LNCaP clone FGC (cell line): ENCODE measurements at regions not wholly inside any gene's neighbourhood (a gene's known extent, or its start where the extent isn't known, plus 50 kb on each side); places are given as distances from the start of the nearest gene placed in this dataset.

Experiments
- DNase-seq: peaks from one replicate; pipeline ENCODE4 v3.0.0-alpha.2; 2011; ENCODE audit warnings: low read depth
- H3K4me3 ChIP-seq: 2 replicates; pipeline ENCODE4 v1.5.1; 2011; ENCODE audit warnings: mild to moderate bottlenecking, low read depth, low read length, control low read depth
- TF ChIP-seq, protein P1 (sequence below): IDR thresholded peaks from 2 replicates; pipeline ENCODE4 v1.5.1; 2012; ENCODE audit warnings: mild to moderate bottlenecking; ENCODE audit not compliant: control insufficient read depth, insufficient read depth; ENCODE audit errors: extremely low read depth

DNA sequence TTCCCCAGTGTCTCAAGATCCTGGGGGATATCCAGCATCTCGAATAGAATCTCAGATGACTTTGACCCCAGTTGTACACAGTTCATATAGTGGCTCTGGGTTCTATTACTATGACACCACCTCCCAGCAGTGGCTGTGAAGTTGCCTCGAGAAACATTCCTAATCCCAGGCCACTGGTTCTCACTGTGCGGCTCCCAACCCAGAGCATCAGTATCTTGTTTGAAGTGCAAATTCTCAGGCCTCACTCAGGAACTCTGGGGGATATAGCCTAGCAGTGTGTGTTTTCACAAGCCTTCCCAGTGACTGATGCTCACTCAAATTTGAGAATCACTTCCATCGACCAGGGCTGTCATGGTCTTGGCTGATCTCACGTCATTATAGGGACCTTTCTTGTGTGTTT lies 69.3 kb upstream of the IGF1 start:
- H3K4me3 ChIP-seq = no peak overlapping the region
- TF ChIP-seq, protein P1, sequence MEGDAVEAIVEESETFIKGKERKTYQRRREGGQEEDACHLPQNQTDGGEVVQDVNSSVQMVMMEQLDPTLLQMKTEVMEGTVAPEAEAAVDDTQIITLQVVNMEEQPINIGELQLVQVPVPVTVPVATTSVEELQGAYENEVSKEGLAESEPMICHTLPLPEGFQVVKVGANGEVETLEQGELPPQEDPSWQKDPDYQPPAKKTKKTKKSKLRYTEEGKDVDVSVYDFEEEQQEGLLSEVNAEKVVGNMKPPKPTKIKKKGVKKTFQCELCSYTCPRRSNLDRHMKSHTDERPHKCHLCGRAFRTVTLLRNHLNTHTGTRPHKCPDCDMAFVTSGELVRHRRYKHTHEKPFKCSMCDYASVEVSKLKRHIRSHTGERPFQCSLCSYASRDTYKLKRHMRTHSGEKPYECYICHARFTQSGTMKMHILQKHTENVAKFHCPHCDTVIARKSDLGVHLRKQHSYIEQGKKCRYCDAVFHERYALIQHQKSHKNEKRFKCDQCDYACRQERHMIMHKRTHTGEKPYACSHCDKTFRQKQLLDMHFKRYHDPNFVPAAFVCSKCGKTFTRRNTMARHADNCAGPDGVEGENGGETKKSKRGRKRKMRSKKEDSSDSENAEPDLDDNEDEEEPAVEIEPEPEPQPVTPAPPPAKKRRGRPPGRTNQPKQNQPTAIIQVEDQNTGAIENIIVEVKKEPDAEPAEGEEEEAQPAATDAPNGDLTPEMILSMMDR = no peak
- no peak for DNase-seq

DNA sequence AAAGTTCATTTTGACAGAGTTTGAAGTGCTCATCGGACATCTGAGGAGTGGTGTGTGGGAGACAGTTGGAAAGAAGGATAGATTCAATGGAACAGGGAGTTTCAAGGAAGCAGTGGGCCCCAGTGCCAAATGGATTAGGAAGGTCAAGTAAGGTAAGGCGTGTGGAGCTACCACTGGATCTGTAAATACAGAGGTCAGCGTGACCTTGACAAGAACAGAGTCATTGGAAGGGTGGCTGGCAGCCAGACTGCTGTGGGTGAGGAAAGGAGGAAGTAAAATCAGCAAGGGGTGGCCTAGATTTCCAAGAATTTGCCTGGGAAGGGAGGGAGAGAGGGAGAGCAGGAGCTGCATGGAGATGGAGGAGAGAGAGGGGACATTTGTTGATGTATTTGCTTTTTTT lies 68.2 kb upstream of the IGF1 start:
- TF ChIP-seq, protein P1 = no peak
- DNase-seq = no peak
- H3K4me3 ChIP-seq = no peak overlapping the region

DNA sequence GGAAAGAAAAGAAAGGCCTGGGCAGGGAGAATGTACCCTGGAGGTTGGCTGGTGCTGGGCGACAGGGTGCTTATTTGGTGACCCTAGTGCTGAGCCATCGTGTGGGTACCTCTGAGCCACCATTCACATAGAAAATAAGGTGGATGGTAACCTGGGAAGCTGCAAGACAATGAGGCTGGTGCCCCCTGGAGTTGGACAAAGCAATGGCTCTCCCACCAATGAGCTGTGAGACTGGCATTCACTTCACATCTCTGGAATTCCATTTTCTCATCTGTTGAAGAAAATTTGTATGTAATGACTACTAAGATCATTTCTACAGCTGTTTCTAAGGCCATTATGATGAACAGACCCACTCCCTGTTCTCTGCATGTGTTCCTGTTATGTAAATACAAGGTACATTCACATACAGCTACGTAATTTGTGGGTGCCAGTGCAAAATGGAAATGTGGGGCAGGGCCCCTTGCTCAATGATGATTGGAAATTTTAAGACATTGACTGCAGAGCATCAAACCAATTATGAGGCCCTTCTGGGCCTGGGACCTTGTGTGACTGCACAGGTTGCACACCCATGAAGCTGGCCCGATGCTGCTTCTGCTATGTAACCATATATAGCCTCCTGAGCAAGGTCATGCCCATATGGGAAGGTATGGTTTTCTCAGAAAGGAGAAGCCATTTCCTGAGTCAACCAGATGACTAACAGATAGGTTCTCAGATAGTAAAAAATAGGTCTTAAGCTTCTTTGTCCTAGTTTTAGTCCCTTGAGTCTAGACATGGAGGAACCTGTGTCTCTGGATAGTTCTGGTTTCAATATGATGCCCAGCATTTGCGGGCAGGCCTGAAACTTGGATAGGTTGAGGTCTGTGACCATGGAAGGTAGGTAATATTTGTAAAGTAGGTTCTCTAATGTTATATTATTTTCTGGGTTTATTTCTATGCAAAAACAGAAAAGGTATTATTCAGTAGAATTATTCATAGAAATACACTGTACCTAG lies 63.4 kb upstream of the IGF1 start:
- H3K4me3 ChIP-seq = no peak overlapping the region
- DNase-seq = no peak
- TF ChIP-seq, protein P1 = peak; percentile 22; the same call in 1 of the 2 replicates

DNA sequence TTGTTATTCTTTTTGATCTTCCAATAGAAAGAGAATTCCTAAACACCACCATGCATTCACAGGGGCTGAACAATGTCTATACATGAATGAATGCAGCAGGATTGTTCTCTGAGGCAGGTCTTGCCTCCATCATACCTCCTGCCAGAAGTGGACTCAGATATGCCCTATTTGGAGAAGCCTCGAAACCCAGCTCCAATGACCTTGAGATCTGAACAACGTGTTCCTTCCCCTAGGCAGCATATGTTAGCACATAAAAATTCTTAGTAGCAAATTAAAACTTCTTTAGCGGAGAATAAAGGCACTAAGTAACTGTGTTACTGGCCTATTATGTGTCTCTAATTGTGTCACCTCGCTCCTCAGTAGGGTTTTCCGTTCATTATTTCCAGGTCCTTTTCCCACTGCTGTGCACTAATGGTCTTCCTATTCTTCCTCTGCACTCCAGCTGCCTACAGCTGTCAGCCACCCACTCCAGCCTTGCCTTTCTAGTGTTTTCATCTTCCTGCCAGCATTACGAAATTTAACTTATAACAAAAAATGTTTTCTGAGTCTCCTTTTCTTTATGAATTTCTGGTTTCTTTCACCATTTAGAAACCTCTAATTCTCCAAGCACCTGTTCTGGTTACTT lies 62.6 kb upstream of the IGF1 start:
- TF ChIP-seq, protein P1 = no peak
- no peak for DNase-seq
- no peak overlapping the region for H3K4me3 ChIP-seq

DNA sequence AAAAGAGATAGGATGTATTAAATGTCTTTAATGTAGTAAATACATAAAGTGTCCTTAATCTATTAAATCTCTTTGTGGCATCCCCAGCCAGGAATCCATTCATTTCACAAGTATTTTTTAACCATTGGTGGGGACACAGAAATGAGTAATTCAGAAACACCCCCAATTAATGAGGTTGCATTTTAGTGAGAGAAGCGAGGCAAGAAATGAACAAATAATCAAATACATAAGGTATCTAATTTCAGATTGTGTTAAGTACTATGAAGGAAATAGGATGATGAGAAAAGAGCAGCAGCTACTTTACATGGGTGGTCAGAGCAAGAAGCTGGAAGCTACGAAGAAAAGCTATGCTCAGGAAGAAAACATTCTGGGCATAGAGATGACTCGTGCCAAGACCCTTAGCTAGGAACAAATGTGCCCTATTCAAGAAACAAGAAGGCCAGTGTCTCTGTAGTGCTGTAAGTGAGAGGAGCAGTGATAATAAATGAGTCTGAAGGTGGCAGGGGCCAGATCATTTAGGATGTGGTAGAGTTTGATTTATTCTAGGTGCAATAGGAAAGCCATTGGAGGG lies 60.5 kb upstream of the IGF1 start:
- no peak for DNase-seq
- TF ChIP-seq, protein P1 = no peak
- no peak overlapping the region for H3K4me3 ChIP-seq

DNA sequence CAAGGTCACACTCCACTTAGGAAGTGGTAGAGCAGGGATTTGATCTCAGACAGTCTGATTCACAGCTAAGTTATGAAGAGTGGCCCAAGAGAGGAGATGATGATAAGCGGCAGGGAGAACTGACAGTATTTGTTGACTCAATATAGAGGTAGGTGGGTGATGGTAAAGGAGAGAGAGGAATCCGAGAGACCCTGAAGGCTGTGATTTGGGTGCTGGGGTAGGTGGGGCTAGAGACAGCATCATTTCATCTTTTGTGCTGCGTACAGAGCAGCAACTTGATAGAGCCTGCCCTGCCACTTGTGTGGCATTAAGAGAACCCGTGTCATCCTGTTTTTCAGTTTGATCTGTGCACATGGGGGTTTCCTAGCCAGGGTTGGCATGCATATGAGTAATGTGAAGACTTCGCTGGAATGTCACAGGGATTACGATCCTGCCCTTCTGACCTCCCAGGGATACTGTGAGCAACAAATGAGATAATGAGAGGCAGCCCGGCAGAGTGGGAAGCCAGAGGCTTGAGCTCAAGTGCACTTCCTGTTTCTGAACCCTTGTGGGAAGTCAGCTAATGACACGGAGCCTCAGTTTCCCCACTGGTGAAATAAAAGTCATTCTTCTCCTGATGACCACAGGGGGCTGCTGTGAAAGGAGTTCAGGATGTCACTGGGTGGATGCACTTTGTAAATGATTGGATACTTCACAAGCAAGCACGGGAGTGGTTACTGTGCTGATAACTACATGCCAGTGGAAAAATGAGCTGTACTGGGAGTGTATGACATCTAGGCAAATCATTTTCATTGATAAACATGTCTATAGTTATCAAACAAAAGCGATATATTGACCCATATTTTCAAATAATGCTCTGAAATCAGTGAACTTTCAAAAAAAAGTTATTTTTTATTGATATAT lies 59.5 kb upstream of the IGF1 start:
- H3K4me3 ChIP-seq = no peak overlapping the region
- TF ChIP-seq, protein P1 = no peak
- no peak for DNase-seq
